ENCODE measurements at regions not wholly inside any gene's neighbourhood (a gene's known extent, or its start where the extent isn't known, plus 50 kb on each side); places are given as distances from the start of the nearest gene placed in this dataset.

GRCh38 chr9:107999011-107999410, 509.4 kb upstream of the KLF4 start:
- TF ChIP-seq CTCF (IDR thresholded peaks at IDR 0.05; ENCODE audit: low read depth, low read length) (no peak), POLR2A (IDR thresholded peaks at IDR 0.05; ENCODE audit: extremely low read depth, insufficient read length) (no peak), MYC (IDR thresholded peaks at IDR 0.05; ENCODE audit: low read depth, low read length) (no peak), MAX (IDR thresholded peaks at IDR 0.05; ENCODE audit: low read depth, low read length) (no peak)
